ENCODE measurements at regions not wholly inside any gene's neighbourhood (a gene's known extent, or its start where the extent isn't known, plus 50 kb on each side); places are given as distances from the start of the nearest gene placed in this dataset.

DNA sequence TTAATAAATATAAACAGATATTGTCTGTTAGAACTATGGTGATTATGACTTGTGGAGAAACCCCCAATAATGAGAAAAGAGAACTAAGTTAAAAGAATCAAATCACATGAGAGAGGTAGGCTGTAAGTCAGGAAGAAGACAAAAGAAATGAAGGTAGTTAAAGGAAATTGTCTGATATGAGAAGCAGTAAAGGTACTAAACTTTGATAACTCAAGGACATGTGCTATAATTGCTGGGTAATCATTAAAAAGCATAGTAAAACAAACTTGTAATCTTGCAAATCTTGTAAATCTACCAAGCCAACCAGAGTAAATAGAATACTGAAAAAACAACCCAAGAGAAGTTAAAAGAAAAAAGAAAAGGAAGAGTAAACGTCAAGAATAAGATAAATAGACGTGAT lies 207.0 kb upstream of the CTNND2 start:
- H2AK5ac ChIP-seq (ENCODE audit: low read depth, low read length), result no peak overlapping the region
- POLR2A ChIA-PET (ENCODE audit: partially characterized antibody), result no interaction called here
- H3K4me2 ChIP-seq (ENCODE audit: insufficient read depth in 1 of 2, low read depth in 2 of 2, low read length in 2 of 2), result no peak overlapping the region
- no peak overlapping the region for H2BK12ac ChIP-seq (ENCODE audit: low read depth, low read length)
- no peak overlapping the region for H3K14ac ChIP-seq (ENCODE audit: insufficient read length)
- H3K23ac ChIP-seq (ENCODE audit: insufficient read length), result no peak overlapping the region
- no peak overlapping the region for H3K27ac ChIP-seq (ENCODE audit: low read depth, low read length)
- H3K56ac ChIP-seq (replicated peaks; ENCODE audit: insufficient read length, low read depth, low read length), result no peak overlapping the region
- no peaks in the 10 kb centered on the region for H3K9me3 ChIP-seq (ENCODE audit: insufficient read depth in 2 of 2, low read depth in 1 of 2, low read length in 1 of 2)
- H3K23me2 ChIP-seq (ENCODE audit: low read depth, low read length), result no peaks in the 10 kb centered on the region
- H3K4ac ChIP-seq (replicated peaks; ENCODE audit: insufficient read length, low read depth, low read length), result no peak overlapping the region
- H2BK5ac ChIP-seq (ENCODE audit: low read depth, low read length), result no peak overlapping the region
- H2BK15ac ChIP-seq (ENCODE audit: low read length), result no peak overlapping the region
- H3K9ac ChIP-seq (replicated peaks in 1 of 4; ENCODE audit: extremely low read depth in 1 of 4, low read depth in 3 of 4, low read length in 3 of 4), result no peak overlapping the region
- no peak overlapping the region for H2AFZ ChIP-seq (ENCODE audit: low read length)
- H3K79me1 ChIP-seq (ENCODE audit: low read depth, low read length), result no peaks in the 10 kb centered on the region
- H3K27me3 ChIP-seq (replicated peaks in 1 of 4; ENCODE audit: control insufficient read depth in 3 of 4, extremely low read depth in 1 of 4, insufficient read depth in 3 of 4, low read length in 3 of 4), result no peaks in the 10 kb centered on the region
- WGBS, 2 experiments (ENCODE audit: extremely low coverage in 1 of 2, insufficient coverage in 1 of 2, insufficient read length in 1 of 2, insufficient replicate concordance in 2 of 2, low coverage in 1 of 2, low lambda C conversion rate in 2 of 2, missing lambda C conversion rate in 1 of 2), result 91% methylated on average over 2 of the region's 2 CpGs; no CpG with 5 or more reads in 1 of the 2 experiments
- H3K4me1 ChIP-seq (replicated peaks in 1 of 4; ENCODE audit: control insufficient read depth in 3 of 4, insufficient read depth in 4 of 4, low read length in 3 of 4), result no peaks in the 10 kb centered on the region
- no peak overlapping the region for H2BK120ac ChIP-seq (replicated peaks; ENCODE audit: low read depth, low read length)
- CTCF ChIA-PET (ENCODE audit: partially characterized antibody), result no interaction called here
- no peaks in the 10 kb centered on the region for H3K79me2 ChIP-seq (ENCODE audit: control insufficient read depth in 1 of 2, insufficient read depth in 2 of 2, low read length in 2 of 2)
- no peak overlapping the region for H3K4me3 ChIP-seq (ENCODE audit: extremely low read depth in 1 of 4, insufficient read depth in 2 of 4, low read depth in 3 of 4, low read length in 4 of 4)
- H4K91ac ChIP-seq (replicated peaks; ENCODE audit: insufficient read length, low read length), result no peak overlapping the region
- no peak overlapping the region for H2BK20ac ChIP-seq (ENCODE audit: low read length)
- no peak overlapping the region for H4K5ac ChIP-seq (ENCODE audit: insufficient read length, low read depth, low read length)
- H4K20me1 ChIP-seq (replicated peaks in 1 of 2; ENCODE audit: control insufficient read depth in 1 of 2, insufficient read depth in 2 of 2, low read length in 2 of 2), result no peaks in the 10 kb centered on the region
- no peak for FAIRE-seq
- H4K8ac ChIP-seq (ENCODE audit: extremely low read depth, insufficient read depth, low read length), result no peak overlapping the region
- no peak for DNase-seq (ENCODE audit: low read depth in 1 of 2, low spot score in 2 of 2)
- H3K18ac ChIP-seq (ENCODE audit: extremely low read depth, low read length), result no peak overlapping the region
- no peaks in the 10 kb centered on the region for H3K36me3 ChIP-seq (ENCODE audit: control insufficient read depth in 2 of 4, insufficient read depth in 4 of 4, low read length in 3 of 4)
- TF ChIP-seq POLR2A (IDR thresholded peaks at IDR 0.05; ENCODE audit: control extremely low read depth in 1 of 2, low read depth in 2 of 2, low read length in 2 of 2) (no peak), NRF1 (IDR thresholded peaks at IDR 0.05; ENCODE audit: low read depth, low read length) (no peak), SRF (IDR thresholded peaks at IDR 0.05; ENCODE audit: low read depth, low read length) (no peak), TAF7 (optimal IDR thresholded peaks at IDR 0.05; ENCODE audit: borderline replicate concordance, low read depth, low read length) (no peak), TBP (IDR thresholded peaks at IDR 0.05; ENCODE audit: low read depth, low read length) (no peak), BACH1 (IDR thresholded peaks at IDR 0.05; ENCODE audit: low read length) (no peak), RNF2 (IDR thresholded peaks at IDR 0.05; ENCODE audit: borderline replicate concordance, low read depth, low read length, missing control alignments, poor library complexity, severe bottlenecking) (no peak), CHD1 (IDR thresholded peaks at IDR 0.05; ENCODE audit: low read depth, low read length) (no peak), GTF2F1 (IDR thresholded peaks at IDR 0.05; ENCODE audit: borderline replicate concordance, low read depth, low read length) (no peak), MAFK (IDR thresholded peaks at IDR 0.05; ENCODE audit: low read depth, low read length) (no peak), HDAC6 (IDR thresholded peaks at IDR 0.05; ENCODE audit: low read depth, low read length) (no peak), ASH2L (IDR thresholded peaks at IDR 0.05; ENCODE audit: low read length) (no peak), YY1 (IDR thresholded peaks at IDR 0.05; ENCODE audit: low read depth, low read length) (no peak), BCL11A (IDR thresholded peaks at IDR 0.05; ENCODE audit: low read depth in 2 of 2, low read length in 2 of 2) (no peak), RBBP5 (IDR thresholded peaks at IDR 0.05; ENCODE audit: borderline replicate concordance, low read depth, low read length) (no peak), SP1 (IDR thresholded peaks at IDR 0.05; ENCODE audit: low read depth, low read length) (no peak)
- TF ChIP-seq, protein P1, sequence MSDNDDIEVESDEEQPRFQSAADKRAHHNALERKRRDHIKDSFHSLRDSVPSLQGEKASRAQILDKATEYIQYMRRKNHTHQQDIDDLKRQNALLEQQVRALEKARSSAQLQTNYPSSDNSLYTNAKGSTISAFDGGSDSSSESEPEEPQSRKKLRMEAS (IDR thresholded peaks at IDR 0.05), result no peak

All from H1 (cell line).